ENCODE measurements at regions not wholly inside any gene's neighbourhood (a gene's known extent, or its start where the extent isn't known, plus 50 kb on each side); places are given as distances from the start of the nearest gene placed in this dataset.
"Not testable (repeated sequence)": the region's sequence is repeated elsewhere in the genome, so short reads cannot be mapped to it uniquely, and the experiment has no call there.

DNA sequence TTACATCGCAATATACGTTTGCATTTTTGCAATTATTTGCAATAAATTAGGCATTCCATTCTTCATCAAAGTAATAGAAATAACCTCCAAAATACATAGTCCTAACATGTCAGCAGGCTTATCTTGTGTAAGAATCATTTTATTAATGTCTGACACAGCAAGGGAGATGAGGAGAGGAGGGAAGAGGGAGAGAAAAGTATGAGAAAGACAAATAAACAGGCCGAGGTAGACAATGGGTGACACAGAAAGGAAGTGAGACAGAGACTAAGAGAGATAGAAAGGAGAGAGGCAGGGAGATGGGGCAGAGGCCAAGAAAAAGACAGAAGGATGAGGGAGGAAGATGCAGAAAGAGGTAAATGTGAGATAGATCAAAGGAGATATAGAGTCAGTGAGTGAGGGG, 50.3 kb upstream of the CYP2B6 start:
- H3K9me3 ChIP-seq; H3K4me3 ChIP-seq; in situ Hi-C loops (cut with MboI; ENCODE audit: low sequenced_read_pairs); H3K36me3 ChIP-seq (replicated peaks); DNase-seq (ENCODE audit: low spot score in 2 of 2); H3K27me3 ChIP-seq (ENCODE audit: low read depth); H3K4me1 ChIP-seq: not testable (repeated sequence)

GRCh38 chr19:40938007-40938406, 53.1 kb upstream of the CYP2B6 start:
- in situ Hi-C loops (cut with MboI; ENCODE audit: low sequenced_read_pairs); H3K36me3 ChIP-seq (replicated peaks); H3K4me1 ChIP-seq; DNase-seq (ENCODE audit: low spot score in 2 of 2); H3K9me3 ChIP-seq; H3K27me3 ChIP-seq (ENCODE audit: low read depth); H3K4me3 ChIP-seq: not testable (repeated sequence)

DNA sequence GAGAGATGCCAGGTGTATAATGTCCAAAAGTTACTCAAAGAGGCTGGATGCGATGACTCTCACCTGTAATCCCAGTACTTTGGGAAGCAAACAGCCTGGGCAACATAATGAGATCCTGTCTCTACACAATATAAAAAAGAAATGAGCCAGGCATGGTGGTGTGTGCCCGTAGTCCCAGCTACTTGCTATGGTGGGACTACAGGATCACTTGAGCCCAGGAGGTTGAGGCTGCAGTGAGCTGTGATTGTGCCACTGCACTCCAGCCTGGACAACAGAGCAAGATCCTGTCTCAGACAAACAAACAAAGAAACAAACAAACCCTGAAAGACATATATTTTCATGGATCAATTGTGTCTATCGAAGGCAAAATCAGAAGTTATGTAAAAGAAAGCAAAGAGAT, 54.3 kb upstream of the CYP2B6 start:
- Histone ChIP-seq H3K36me3 (replicated peaks) (no peaks in the 10 kb centered on the region), H3K4me3 (no peak overlapping the region), H3K9me3 (no peaks in the 10 kb centered on the region), H3K27me3 (ENCODE audit: low read depth) (no peaks in the 10 kb centered on the region), H3K4me1 (no peaks in the 10 kb centered on the region)
- in situ Hi-C loops (cut with MboI; ENCODE audit: low sequenced_read_pairs), result no loop called here
- DNase-seq (ENCODE audit: low spot score in 2 of 2), result no peak

- Histone ChIP-seq H3K27me3 (ENCODE audit: low read depth) (no peaks in the 10 kb centered on the region), H3K9me3 (no peaks in the 10 kb centered on the region), H3K36me3 (replicated peaks) (no peaks in the 10 kb centered on the region), H3K4me1 (no peaks in the 10 kb centered on the region), H3K4me3 (no peak overlapping the region)
- DNase-seq (ENCODE audit: low spot score in 2 of 2), result peak in 1 of 2 experiments; percentile 15
- in situ Hi-C loops (cut with MboI; ENCODE audit: low sequenced_read_pairs), result no loop called here
Measured at GRCh38 chr19:40933025-40933424, 51.0 kb upstream of the CYP2A7 start.

DNA sequence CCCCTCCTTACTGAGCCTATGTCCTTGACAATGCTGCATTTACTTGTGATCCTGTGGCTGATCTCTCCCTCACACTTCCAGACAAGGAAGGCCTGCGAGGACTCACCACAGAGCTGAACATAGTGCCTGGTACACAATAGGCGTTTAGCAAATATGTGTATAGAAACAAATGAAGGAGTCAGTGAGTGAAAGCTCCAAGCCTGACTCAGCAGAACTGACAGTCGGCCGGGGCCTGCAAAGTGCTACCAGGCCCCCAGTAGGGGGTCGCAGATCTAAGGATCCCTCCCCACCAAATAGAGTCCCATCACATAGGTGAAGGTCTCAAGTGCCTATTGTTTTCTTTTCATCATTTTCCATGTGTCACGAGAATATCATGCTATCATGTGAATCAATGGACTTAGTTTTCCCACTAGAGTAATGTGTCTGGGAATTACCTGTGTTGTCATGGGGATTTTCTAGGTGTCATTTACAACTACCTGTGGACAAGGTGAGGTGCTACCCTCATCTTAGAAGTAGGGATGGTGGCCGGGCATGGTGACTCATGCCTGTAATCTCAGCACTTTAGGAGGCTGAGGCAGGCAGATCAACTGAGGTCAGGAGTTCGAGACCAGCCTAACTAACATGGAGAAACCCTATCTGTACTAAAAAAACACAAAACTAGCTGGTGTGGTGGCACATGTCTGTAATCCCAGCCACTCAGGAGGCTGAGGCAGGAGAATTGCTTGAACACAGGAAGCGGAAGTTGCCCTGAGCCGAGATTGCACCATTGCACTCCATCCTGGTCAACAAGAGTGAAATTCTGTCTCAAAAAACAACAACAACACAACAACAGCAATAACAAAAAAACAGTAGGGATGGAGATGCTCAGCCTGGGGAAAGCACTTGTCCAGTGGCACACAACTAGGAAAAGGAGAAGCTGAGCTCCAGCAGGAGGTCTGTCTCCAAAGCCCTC, 50.3 kb upstream of the CYP2A7 start:
- no peaks in the 10 kb centered on the region for H3K36me3 ChIP-seq (replicated peaks)
- no peak for DNase-seq (ENCODE audit: low spot score in 2 of 2)
- H3K27me3 ChIP-seq (ENCODE audit: low read depth), result no peaks in the 10 kb centered on the region
- in situ Hi-C loops (cut with MboI; ENCODE audit: low sequenced_read_pairs), result no loop called here
- H3K9me3 ChIP-seq, result no peaks in the 10 kb centered on the region
- no peak overlapping the region for H3K4me3 ChIP-seq
- H3K4me1 ChIP-seq, result no peaks in the 10 kb centered on the region
